ENCODE measurements at regions not wholly inside any gene's neighbourhood (a gene's known extent, or its start where the extent isn't known, plus 50 kb on each side); places are given as distances from the start of the nearest gene placed in this dataset.

DNA sequence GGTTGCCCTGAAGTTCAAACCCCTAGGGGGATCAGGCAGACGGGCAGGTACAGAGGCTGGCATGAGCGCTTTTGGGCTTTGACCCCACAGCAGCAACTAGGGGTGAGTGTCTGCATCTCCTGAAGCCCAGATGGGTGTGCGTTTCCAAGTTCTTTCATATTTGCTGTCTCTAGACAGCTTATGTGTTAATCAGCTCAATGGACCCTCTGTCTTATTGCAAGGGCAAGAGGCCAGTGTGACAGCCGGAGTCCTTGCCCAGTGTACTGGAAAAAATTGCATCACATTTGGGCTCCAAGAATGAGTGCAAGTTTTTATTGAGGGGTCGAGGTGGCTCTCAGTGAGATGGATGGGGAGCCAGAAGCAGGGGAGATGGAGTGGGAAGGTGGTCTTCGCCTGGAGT, 1863.7 kb upstream of the RAG2 start:
- TF ChIP-seq, protein P1, sequence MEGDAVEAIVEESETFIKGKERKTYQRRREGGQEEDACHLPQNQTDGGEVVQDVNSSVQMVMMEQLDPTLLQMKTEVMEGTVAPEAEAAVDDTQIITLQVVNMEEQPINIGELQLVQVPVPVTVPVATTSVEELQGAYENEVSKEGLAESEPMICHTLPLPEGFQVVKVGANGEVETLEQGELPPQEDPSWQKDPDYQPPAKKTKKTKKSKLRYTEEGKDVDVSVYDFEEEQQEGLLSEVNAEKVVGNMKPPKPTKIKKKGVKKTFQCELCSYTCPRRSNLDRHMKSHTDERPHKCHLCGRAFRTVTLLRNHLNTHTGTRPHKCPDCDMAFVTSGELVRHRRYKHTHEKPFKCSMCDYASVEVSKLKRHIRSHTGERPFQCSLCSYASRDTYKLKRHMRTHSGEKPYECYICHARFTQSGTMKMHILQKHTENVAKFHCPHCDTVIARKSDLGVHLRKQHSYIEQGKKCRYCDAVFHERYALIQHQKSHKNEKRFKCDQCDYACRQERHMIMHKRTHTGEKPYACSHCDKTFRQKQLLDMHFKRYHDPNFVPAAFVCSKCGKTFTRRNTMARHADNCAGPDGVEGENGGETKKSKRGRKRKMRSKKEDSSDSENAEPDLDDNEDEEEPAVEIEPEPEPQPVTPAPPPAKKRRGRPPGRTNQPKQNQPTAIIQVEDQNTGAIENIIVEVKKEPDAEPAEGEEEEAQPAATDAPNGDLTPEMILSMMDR (IDR thresholded peaks at IDR 0.05; ENCODE audit: insufficient read depth, low read depth, low read length): no peak
- no peak for TF ChIP-seq EZH2 (IDR thresholded peaks at IDR 0.05; ENCODE audit: insufficient read depth, low read length)
